NCI-H1092 treated with DMSO at 0.1 percent for 48 hours (cell line): ENCODE measurements at regions not wholly inside any gene's neighbourhood (a gene's known extent, or its start where the extent isn't known, plus 50 kb on each side); places are given as distances from the start of the nearest gene placed in this dataset.
"Not testable (repeated sequence)": the region's sequence is repeated elsewhere in the genome, so short reads cannot be mapped to it uniquely, and the experiment has no call there.

Source experiments
- DNase-seq: peaks from one replicate; lab custom pipeline; 2025; lab: John Stamatoyannopoulos, UW

- DNase-seq, result no peak
Observed at GRCh38 chr4:138499627-138500026, 257.5 kb upstream of the SLC7A11 start.

- peak; percentile 15 for DNase-seq
Observed at GRCh38 chr4:138494931-138495330, 252.8 kb upstream of the SLC7A11 start.

GRCh38 chr4:138494116-138494515, 252.0 kb upstream of the SLC7A11 start:
- no peak for DNase-seq

- DNase-seq, result no peak
Observed at GRCh38 chr4:138492176-138492575, 250.0 kb upstream of the SLC7A11 start.

GRCh38 chr4:138488533-138488932, 246.4 kb upstream of the SLC7A11 start:
- no peak for DNase-seq

- DNase-seq, result no peak
Observed at GRCh38 chr4:138487670-138488069, 245.5 kb upstream of the SLC7A11 start.

GRCh38 chr4:138487230-138487629, 245.1 kb upstream of the SLC7A11 start:
- no peak for DNase-seq

- DNase-seq, result no peak
Observed at GRCh38 chr4:138485498-138485897, 243.3 kb upstream of the SLC7A11 start.

- DNase-seq, result no peak
Observed at GRCh38 chr4:138475116-138475515, 233.0 kb upstream of the SLC7A11 start.

GRCh38 chr4:138473339-138473738, 231.2 kb upstream of the SLC7A11 start:
- no peak for DNase-seq

- DNase-seq, result no peak
Observed at GRCh38 chr4:138460477-138461414, 218.6 kb upstream of the SLC7A11 start.

GRCh38 chr4:138458751-138459150, 216.6 kb upstream of the SLC7A11 start:
- no peak for DNase-seq

- not testable (repeated sequence) for DNase-seq
Observed at GRCh38 chr4:138456349-138456748, 214.2 kb upstream of the SLC7A11 start.

- no peak for DNase-seq
Observed at GRCh38 chr4:138455097-138455496, 212.9 kb upstream of the SLC7A11 start.

- DNase-seq, result no peak
Observed at GRCh38 chr4:138452826-138453225, 210.7 kb upstream of the SLC7A11 start.

GRCh38 chr4:138451276-138451663, 209.1 kb upstream of the SLC7A11 start:
- DNase-seq, result no peak

- no peak for DNase-seq
Observed at GRCh38 chr4:138450546-138451275, 208.6 kb upstream of the SLC7A11 start.

GRCh38 chr4:138449938-138450337, 207.8 kb upstream of the SLC7A11 start:
- no peak for DNase-seq

- no peak for DNase-seq
Observed at GRCh38 chr4:138448169-138448568, 206.0 kb upstream of the SLC7A11 start.

- DNase-seq, result no peak
Observed at GRCh38 chr4:138446456-138446855, 204.3 kb upstream of the SLC7A11 start.

- no peak for DNase-seq
Observed at GRCh38 chr4:138445098-138445497, 202.9 kb upstream of the SLC7A11 start.

GRCh38 chr4:138444260-138444659, 202.1 kb upstream of the SLC7A11 start:
- no peak for DNase-seq

- no peak for DNase-seq
Observed at GRCh38 chr4:138439143-138439581, 197.0 kb upstream of the SLC7A11 start.
